Caco-2 (cell line): ENCODE measurements at regions not wholly inside any gene's neighbourhood (a gene's known extent, or its start where the extent isn't known, plus 50 kb on each side); places are given as distances from the start of the nearest gene placed in this dataset.

Experiments used
- BruUV-seq: library from RNA; stranded (reverse); fragments of 400-500 nt; replicated peaks from 2 replicates; lab custom pipeline; 2021; lab: Mats Ljungman, UMichigan
- CTCF ChIA-PET: fragments of 300-600 bp; sonication (Branson Sonifier 250); formaldehyde crosslinking; loops from one replicate; lab custom pipeline; 2022; ENCODE audit warnings: antibody characterized with exemption; lab: Charles Lee
- POLR2A ChIA-PET: fragments of 300-600 bp; sonication (Branson Sonifier 250); formaldehyde crosslinking; loops from one replicate; lab custom pipeline; 2022; ENCODE audit warnings: antibody characterized with exemption; lab: Charles Lee
- DNase-seq, 2 experiments: peaks; one replicate each; pipeline versions ENCODE4 v3.0.0 to v3.0.0-alpha.2; 2020 to 2022
- H3K27me3 ChIP-seq: replicated peaks from 2 replicates; pipeline ENCODE4 v1.6.0; 2011; ENCODE audit warnings: low read length; ENCODE audit not compliant: control insufficient read depth, insufficient read depth
- H3K36me3 ChIP-seq: 2 replicates; pipeline ENCODE4 v1.5.1; 2011; ENCODE audit warnings: low read length; ENCODE audit not compliant: control insufficient read depth, insufficient read depth
- H3K4me1 ChIP-seq: fragments of 250-450 bp; sonication (Bioruptor Pico); 2 replicates; pipeline ENCODE4 v1.5.1; 2020; ENCODE audit warnings: mild to moderate bottlenecking
- H3K4me3 ChIP-seq: 2 replicates; pipeline ENCODE4 v1.5.1; 2011; ENCODE audit warnings: low read depth, mild to moderate bottlenecking, control low read depth, low read length
- H3K9me3 ChIP-seq: fragments of 250-450 bp; sonication (Bioruptor Pico); 2 replicates; pipeline ENCODE4 v1.5.1; 2020; ENCODE audit warnings: mild to moderate bottlenecking, moderate library complexity
- H3K27ac Mint-ChIP-seq: one replicate; pipeline ENCODE4 v1.8.0; 2022; ENCODE audit warnings: mixed read lengths; ENCODE audit not compliant: unreplicated experiment
- H3K27me3 Mint-ChIP-seq: one replicate; pipeline ENCODE4 v1.8.0; 2022; ENCODE audit warnings: mixed read lengths; ENCODE audit not compliant: insufficient read depth, unreplicated experiment
- H3K36me3 Mint-ChIP-seq: one replicate; pipeline ENCODE4 v1.8.0; 2022; ENCODE audit warnings: mild to moderate bottlenecking, mixed read lengths; ENCODE audit not compliant: insufficient read depth, unreplicated experiment
- H3K4me1 Mint-ChIP-seq: one replicate; pipeline ENCODE4 v1.8.0; 2022; ENCODE audit warnings: low read depth, mixed read lengths; ENCODE audit not compliant: unreplicated experiment
- H3K4me3 Mint-ChIP-seq: one replicate; pipeline ENCODE4 v1.8.0; 2022; ENCODE audit warnings: mild to moderate bottlenecking, moderate library complexity, mixed read lengths; ENCODE audit not compliant: unreplicated experiment
- H3K9me3 Mint-ChIP-seq: one replicate; pipeline ENCODE4 v1.8.0; 2022; ENCODE audit warnings: mixed read lengths; ENCODE audit not compliant: unreplicated experiment
- intact Hi-C: fragments of 100-400 bp; cut with micrococcal nuclease; formaldehyde crosslinking; loops from one replicate; pipeline ENCODE4 v1.10.0; 2022; ENCODE audit not compliant: unreplicated experiment
- TF ChIP-seq, protein P1 (sequence below), 2 experiments: fragments of 200-600 bp in 1 of 2; IDR thresholded peaks; 1 replicate in 1 of 2; 2 replicates in 1 of 2; pipeline versions ENCODE4 v1.5.1 to v1.8.0; 2011 to 2022; ENCODE audit warnings: antibody characterized with exemption in 1 of 2, control low read depth in 1 of 2, inconsistent platforms in 1 of 2, low read depth in 1 of 2, low read length in 1 of 2, mild to moderate bottlenecking in 1 of 2, moderate library complexity in 1 of 2; ENCODE audit not compliant: insufficient read depth in 1 of 2, severe bottlenecking in 1 of 2, unreplicated experiment in 1 of 2

DNA sequence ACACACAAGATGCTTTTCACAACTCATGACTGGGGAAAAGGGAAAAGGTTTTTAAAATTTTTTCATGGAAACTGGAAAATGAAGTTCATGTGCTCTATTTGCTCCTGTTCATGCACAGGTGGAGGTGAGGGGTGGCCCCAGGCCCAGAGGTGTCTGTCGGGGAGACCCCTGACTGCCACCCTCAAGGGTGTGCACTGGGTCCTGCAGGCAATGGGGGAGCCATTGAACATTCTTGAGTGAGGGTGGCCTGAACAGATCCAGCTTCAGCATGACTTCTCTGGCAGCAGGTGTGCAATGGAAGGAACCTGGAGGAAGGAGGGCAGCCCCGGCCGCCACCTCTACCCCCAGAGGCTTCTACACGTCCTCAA is 145.3 kb upstream of the IQSEC1 start:
- H3K4me1 Mint-ChIP-seq = peaks cover 1% of the 10 kb centered on the region
- H3K9me3 Mint-ChIP-seq = no peaks in the 10 kb centered on the region
- H3K9me3 ChIP-seq = no peaks in the 10 kb centered on the region
- no peak overlapping the region for H3K27ac Mint-ChIP-seq
- POLR2A ChIA-PET = no interaction called here
- no peak for DNase-seq
- no peak overlapping the region for H3K4me3 Mint-ChIP-seq
- no peaks in the 10 kb centered on the region for H3K27me3 ChIP-seq
- TF ChIP-seq, protein P1, sequence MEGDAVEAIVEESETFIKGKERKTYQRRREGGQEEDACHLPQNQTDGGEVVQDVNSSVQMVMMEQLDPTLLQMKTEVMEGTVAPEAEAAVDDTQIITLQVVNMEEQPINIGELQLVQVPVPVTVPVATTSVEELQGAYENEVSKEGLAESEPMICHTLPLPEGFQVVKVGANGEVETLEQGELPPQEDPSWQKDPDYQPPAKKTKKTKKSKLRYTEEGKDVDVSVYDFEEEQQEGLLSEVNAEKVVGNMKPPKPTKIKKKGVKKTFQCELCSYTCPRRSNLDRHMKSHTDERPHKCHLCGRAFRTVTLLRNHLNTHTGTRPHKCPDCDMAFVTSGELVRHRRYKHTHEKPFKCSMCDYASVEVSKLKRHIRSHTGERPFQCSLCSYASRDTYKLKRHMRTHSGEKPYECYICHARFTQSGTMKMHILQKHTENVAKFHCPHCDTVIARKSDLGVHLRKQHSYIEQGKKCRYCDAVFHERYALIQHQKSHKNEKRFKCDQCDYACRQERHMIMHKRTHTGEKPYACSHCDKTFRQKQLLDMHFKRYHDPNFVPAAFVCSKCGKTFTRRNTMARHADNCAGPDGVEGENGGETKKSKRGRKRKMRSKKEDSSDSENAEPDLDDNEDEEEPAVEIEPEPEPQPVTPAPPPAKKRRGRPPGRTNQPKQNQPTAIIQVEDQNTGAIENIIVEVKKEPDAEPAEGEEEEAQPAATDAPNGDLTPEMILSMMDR (IDR thresholded peaks at IDR 0.05; ENCODE audit: insufficient read depth in 1 of 2, low read depth in 1 of 2, low read length in 1 of 2, severe bottlenecking in 1 of 2, unreplicated experiment in 1 of 2) = no peak
- no peaks in the 10 kb centered on the region for H3K36me3 Mint-ChIP-seq
- no peak overlapping the region for H3K4me3 ChIP-seq
- H3K36me3 ChIP-seq = no peaks in the 10 kb centered on the region
- H3K27me3 Mint-ChIP-seq = peaks cover 18% of the 10 kb centered on the region
- CTCF ChIA-PET = no interaction called here
- no TSS peak for BruUV-seq
- peaks cover 5% of the 10 kb centered on the region; the same call in 1 of the 2 replicates for H3K4me1 ChIP-seq
- intact Hi-C loops = no loop called here

DNA sequence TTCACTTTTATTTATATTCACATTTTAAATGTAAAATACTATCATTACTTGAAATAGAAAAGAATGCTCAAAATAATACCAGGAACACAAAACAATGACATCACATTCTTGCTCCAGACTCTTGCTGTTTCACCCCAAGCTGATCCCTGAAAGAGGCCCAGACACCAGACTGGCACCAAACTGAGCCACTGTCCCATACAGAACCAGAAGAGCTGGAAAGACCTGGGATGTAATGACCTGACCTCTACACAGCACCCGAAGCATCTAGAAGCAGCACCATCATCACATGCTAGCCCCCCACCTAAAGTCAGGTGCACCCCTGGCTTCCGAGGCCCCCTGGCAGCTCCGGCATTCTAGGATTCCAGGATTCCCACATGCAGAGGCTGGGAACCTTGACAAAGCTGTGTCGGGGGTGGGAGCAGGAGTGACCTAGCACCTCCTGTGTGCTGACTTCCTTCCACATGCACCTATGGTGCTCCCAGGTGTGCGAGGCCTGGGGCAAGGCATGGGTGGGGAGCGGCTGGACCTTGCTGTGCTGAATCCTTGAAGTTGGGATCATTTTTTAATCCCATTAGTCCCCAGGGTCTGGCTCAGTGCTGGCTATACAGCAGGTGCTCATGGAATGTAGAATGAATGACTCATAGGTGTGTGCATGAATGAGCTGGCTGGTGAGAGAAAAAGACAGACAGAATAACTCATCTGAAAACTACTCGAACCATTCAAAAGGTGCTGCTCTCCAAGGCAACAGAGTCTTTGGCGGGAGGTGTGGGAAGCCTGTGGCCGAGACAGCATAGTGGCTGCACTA is 144.7 kb upstream of the IQSEC1 start:
- no peak for DNase-seq
- BruUV-seq = no TSS peak
- Mint-ChIP-seq H3K9me3 (no peaks in the 10 kb centered on the region), H3K27me3 (peaks cover 18% of the 10 kb centered on the region), H3K4me3 (no peak overlapping the region), H3K27ac (no peak overlapping the region), H3K4me1 (no peaks in the 10 kb centered on the region), H3K36me3 (no peaks in the 10 kb centered on the region)
- intact Hi-C loops = no loop called here
- Histone ChIP-seq H3K36me3 (no peaks in the 10 kb centered on the region), H3K4me3 (no peak overlapping the region), H3K4me1 (peaks cover 5% of the 10 kb centered on the region; the same call in 1 of the 2 replicates), H3K9me3 (no peaks in the 10 kb centered on the region), H3K27me3 (no peaks in the 10 kb centered on the region)
- TF ChIP-seq, protein P1 (IDR thresholded peaks at IDR 0.05; ENCODE audit: insufficient read depth in 1 of 2, low read depth in 1 of 2, low read length in 1 of 2, severe bottlenecking in 1 of 2, unreplicated experiment in 1 of 2) = no peak
- ChIA-PET CTCF (no interaction called here), POLR2A (no interaction called here)

DNA sequence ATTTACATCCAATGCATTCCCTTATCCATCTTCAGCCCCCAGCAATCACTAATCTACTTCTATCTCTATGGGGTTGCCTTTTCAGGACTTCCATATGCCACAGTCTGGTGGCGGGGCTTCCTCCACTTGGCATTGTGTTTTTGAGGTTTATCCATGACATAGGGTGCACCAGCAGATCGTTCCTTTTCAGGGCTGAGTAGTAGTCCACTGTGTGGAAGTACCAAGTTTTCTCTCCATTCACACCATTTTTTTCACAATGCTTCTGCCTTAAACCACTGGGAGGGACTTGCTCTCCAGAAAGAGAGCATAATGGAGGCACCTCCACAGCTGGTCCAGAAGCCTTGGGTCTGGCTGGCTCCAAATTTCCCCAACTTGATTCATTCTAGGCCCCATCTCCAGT is 144.0 kb upstream of the IQSEC1 start:
- intact Hi-C loops = no loop called here
- no peaks in the 10 kb centered on the region for H3K9me3 ChIP-seq
- no peak overlapping the region for H3K4me3 ChIP-seq
- POLR2A ChIA-PET = no interaction called here
- Mint-ChIP-seq H3K9me3 (no peaks in the 10 kb centered on the region), H3K27ac (no peak overlapping the region), H3K27me3 (peaks cover 23% of the 10 kb centered on the region), H3K4me3 (no peak overlapping the region), H3K4me1 (no peaks in the 10 kb centered on the region), H3K36me3 (no peaks in the 10 kb centered on the region)
- H3K36me3 ChIP-seq = no peaks in the 10 kb centered on the region
- BruUV-seq = no TSS peak
- no peak for DNase-seq
- H3K27me3 ChIP-seq = no peaks in the 10 kb centered on the region
- TF ChIP-seq, protein P1 (IDR thresholded peaks at IDR 0.05; ENCODE audit: insufficient read depth in 1 of 2, low read depth in 1 of 2, low read length in 1 of 2, severe bottlenecking in 1 of 2, unreplicated experiment in 1 of 2) = no peak
- CTCF ChIA-PET = interaction anchor here (0.6 kb wide), 1 partner anchor 10 kb away, joined by 7 read pairs; no protein-coding TSS in a partner anchor
- peaks cover 5% of the 10 kb centered on the region; the same call in 1 of the 2 replicates for H3K4me1 ChIP-seq
